ENCODE measurements at regions not wholly inside any gene's neighbourhood (a gene's known extent, or its start where the extent isn't known, plus 50 kb on each side); places are given as distances from the start of the nearest gene placed in this dataset.
A peak's percentile ranks its signal among the peaks of the same experiment; 100 is the strongest.

DNA sequence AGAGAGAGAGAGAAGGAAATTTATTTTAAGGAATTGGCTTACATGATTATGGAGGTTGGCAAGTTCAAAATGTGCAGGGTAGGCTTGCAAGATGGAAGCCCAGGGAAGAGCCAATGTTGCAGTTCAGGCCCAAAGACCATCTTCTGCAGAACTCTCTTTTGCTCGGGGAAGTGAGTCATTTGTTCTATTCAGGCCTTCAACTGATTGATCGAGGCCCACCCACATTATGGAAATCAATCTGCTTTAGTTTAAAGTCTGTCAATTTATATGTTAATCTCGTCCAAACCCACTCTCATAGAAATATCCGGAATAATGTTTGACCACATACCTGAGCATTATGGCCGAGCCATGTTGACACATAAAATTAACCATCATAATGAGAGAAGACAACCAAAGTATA lies 113.3 kb upstream of the CXCL12 start:
- TF ChIP-seq, protein P1, sequence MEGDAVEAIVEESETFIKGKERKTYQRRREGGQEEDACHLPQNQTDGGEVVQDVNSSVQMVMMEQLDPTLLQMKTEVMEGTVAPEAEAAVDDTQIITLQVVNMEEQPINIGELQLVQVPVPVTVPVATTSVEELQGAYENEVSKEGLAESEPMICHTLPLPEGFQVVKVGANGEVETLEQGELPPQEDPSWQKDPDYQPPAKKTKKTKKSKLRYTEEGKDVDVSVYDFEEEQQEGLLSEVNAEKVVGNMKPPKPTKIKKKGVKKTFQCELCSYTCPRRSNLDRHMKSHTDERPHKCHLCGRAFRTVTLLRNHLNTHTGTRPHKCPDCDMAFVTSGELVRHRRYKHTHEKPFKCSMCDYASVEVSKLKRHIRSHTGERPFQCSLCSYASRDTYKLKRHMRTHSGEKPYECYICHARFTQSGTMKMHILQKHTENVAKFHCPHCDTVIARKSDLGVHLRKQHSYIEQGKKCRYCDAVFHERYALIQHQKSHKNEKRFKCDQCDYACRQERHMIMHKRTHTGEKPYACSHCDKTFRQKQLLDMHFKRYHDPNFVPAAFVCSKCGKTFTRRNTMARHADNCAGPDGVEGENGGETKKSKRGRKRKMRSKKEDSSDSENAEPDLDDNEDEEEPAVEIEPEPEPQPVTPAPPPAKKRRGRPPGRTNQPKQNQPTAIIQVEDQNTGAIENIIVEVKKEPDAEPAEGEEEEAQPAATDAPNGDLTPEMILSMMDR (IDR thresholded peaks at IDR 0.05; ENCODE audit: low read depth, low read length, missing control alignments) = no peak
- in situ Hi-C loops (cut with HindIII; ENCODE audit: low pct_ligation_motif_present, low sequenced_read_pairs) = no loop called here

GRCh38 chr10:44500451-44500850 lies 115.6 kb upstream of the CXCL12 start:
- DNase-seq = no peak
- no peak overlapping the region for H3K27ac ChIP-seq
- H3K27me3 ChIP-seq (replicated peaks) = no peaks in the 10 kb centered on the region
- in situ Hi-C loops (cut with HindIII; ENCODE audit: low pct_ligation_motif_present, low sequenced_read_pairs) = no loop called here
- TF ChIP-seq, protein P1 (IDR thresholded peaks at IDR 0.05; ENCODE audit: low read depth, low read length, missing control alignments) = no peak
- H3K36me3 ChIP-seq (replicated peaks) = no peaks in the 10 kb centered on the region
- no peak overlapping the region for H3K4me3 ChIP-seq (ENCODE audit: low read depth, low read length)

More for the DNA sequence above, 113.3 kb upstream of the CXCL12 start:
- no peak for DNase-seq
- Histone ChIP-seq H3K27ac (no peak overlapping the region), H3K36me3 (replicated peaks) (no peaks in the 10 kb centered on the region), H3K27me3 (replicated peaks) (no peaks in the 10 kb centered on the region), H3K4me3 (ENCODE audit: low read depth, low read length) (no peak overlapping the region)

GRCh38 chr10:44506386-44506785 lies 121.5 kb upstream of the CXCL12 start:
- no peak overlapping the region for H3K27ac ChIP-seq
- in situ Hi-C loops (cut with HindIII; ENCODE audit: low pct_ligation_motif_present, low sequenced_read_pairs) = no loop called here
- no peak overlapping the region for H3K4me3 ChIP-seq (ENCODE audit: low read depth, low read length)
- no peaks in the 10 kb centered on the region for H3K36me3 ChIP-seq (replicated peaks)
- TF ChIP-seq, protein P1 (IDR thresholded peaks at IDR 0.05; ENCODE audit: low read depth, low read length, missing control alignments) = no peak
- DNase-seq = no peak
- no peaks in the 10 kb centered on the region for H3K27me3 ChIP-seq (replicated peaks)

DNA sequence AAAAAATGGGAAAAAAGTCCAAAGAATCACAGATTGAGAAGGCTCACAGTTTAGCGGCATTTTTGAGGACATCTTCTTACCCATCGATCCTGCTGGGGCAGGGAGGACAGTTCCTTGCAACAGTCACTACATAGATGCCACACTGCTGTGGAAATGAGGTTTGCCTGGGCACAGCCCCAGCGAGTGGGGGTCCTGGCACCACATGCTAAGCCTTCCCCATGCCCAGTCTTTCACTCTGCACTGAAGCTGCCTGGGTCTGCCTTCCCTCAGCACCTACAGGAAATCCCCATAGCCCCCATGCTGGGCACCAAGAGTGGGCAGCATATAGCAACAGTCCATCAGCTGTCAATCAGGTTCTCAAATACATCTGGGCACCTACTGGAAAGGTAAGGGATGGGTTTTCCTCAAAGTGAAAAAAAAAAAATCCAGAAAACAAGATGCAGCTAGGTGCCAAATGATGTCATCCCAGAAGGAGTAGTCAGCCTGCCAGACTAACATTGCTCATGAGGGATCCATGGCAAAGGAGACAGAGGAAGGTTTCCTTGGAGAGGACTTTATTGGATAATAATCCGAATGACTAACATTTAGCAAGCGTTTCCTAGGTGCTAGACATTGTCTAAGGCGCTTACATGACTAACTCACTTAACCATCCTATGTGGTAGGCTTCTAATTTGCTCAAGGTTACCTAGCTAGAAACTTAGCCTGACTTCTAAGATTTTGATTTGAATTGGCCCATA lies 125.7 kb upstream of the CXCL12 start:
- TF ChIP-seq, protein P1 (IDR thresholded peaks at IDR 0.05; ENCODE audit: low read depth, low read length, missing control alignments) = no peak
- in situ Hi-C loops (cut with HindIII; ENCODE audit: low pct_ligation_motif_present, low sequenced_read_pairs) = no loop called here

DNA sequence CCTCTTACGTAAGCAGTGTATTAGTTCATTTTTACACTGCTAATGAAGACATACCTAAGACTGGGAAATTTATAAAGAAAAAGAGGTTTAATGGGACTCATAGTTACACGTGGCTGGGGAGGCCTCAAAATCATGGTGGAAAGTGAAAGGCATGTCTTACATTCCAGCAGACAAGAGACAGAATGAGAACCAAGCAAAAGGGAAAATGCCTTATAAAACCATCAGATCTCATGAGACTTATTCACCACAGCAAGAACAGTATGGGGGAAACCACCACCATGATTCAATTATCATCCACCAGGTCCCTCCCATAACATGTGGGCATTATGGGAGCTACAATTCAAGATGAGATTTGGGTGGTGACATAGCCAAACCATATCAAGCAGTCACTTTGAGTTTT lies 126.3 kb upstream of the CXCL12 start:
- TF ChIP-seq, protein P1 (IDR thresholded peaks at IDR 0.05; ENCODE audit: low read depth, low read length, missing control alignments) = no peak
- Histone ChIP-seq H3K27ac (no peak overlapping the region), H3K4me3 (ENCODE audit: low read depth, low read length) (no peak overlapping the region), H3K36me3 (replicated peaks) (no peaks in the 10 kb centered on the region), H3K27me3 (replicated peaks) (no peaks in the 10 kb centered on the region)
- DNase-seq = no peak
- in situ Hi-C loops (cut with HindIII; ENCODE audit: low pct_ligation_motif_present, low sequenced_read_pairs) = no loop called here

More for the DNA sequence above, 125.7 kb upstream of the CXCL12 start:
- no peaks in the 10 kb centered on the region for H3K27me3 ChIP-seq (replicated peaks)
- no peak overlapping the region for H3K4me3 ChIP-seq (ENCODE audit: low read depth, low read length)
- DNase-seq = peak; percentile 20
- no peak overlapping the region for H3K27ac ChIP-seq
- H3K36me3 ChIP-seq (replicated peaks) = no peaks in the 10 kb centered on the region

- DNase-seq = no peak
- H3K36me3 ChIP-seq (replicated peaks) = no peaks in the 10 kb centered on the region
- no peak overlapping the region for H3K27ac ChIP-seq
- H3K4me3 ChIP-seq (ENCODE audit: low read depth, low read length) = no peak overlapping the region
- TF ChIP-seq, protein P1 (IDR thresholded peaks at IDR 0.05; ENCODE audit: low read depth, low read length, missing control alignments) = no peak
- in situ Hi-C loops (cut with HindIII; ENCODE audit: low pct_ligation_motif_present, low sequenced_read_pairs) = no loop called here
- H3K27me3 ChIP-seq (replicated peaks) = no peaks in the 10 kb centered on the region
Measured at GRCh38 chr10:44511601-44512000, 126.7 kb upstream of the CXCL12 start.
